Stimulated activated naive CD8-positive, alpha-beta T cell treated with anti-CD3 and anti-CD28 coated beads, Interleukin-15, Interleukin-2, amounts not matched to agents 100 ng/mL and 50 ng/mL, for 24 hours (primary cell): ENCODE measurements at regions not wholly inside any gene's neighbourhood (a gene's known extent, or its start where the extent isn't known, plus 50 kb on each side); places are given as distances from the start of the nearest gene placed in this dataset.

Experiments
- H3K27ac Mint-ChIP-seq: one replicate; pipeline ENCODE4 v1.8.0; 2021; ENCODE audit warnings: mild to moderate bottlenecking, mixed read lengths
- H3K27me3 Mint-ChIP-seq: one replicate; pipeline ENCODE4 v1.8.0; 2021; ENCODE audit warnings: mixed read lengths
- H3K36me3 Mint-ChIP-seq: one replicate; pipeline ENCODE4 v1.8.0; 2021; ENCODE audit warnings: low read depth, mixed read lengths
- H3K4me1 Mint-ChIP-seq: one replicate; pipeline ENCODE4 v1.8.0; 2021; ENCODE audit warnings: low read depth, mixed read lengths
- H3K4me3 Mint-ChIP-seq: one replicate; pipeline ENCODE4 v1.8.0; 2021; ENCODE audit warnings: mild to moderate bottlenecking, mixed read lengths
- H3K9me3 Mint-ChIP-seq: one replicate; pipeline ENCODE4 v1.8.0; 2021; ENCODE audit warnings: mixed read lengths

DNA sequence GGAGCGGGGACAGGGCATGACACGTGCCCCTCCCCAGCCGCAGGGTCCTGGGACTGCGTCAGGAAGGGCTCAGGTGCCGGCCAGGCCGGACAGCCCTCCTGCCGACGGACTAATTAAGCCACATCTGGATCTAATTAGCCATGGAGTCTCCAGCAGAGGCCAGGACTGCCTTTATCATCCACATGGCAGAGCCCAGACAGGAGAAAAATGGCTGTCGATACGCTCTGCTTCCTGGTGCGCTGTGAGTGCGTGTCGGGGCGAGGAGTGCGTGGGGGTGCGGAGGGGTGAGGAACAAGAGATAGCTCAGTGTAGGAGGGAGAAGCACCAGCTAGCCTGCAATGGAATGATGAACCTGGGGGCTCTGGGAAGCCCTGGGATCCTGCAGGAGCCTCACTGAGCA is 218.8 kb downstream of the IRF8 start:
- Mint-ChIP-seq H3K4me1 (no peaks in the 10 kb centered on the region), H3K36me3 (no peaks in the 10 kb centered on the region), H3K27me3 (peaks cover 7% of the 10 kb centered on the region), H3K27ac (no peak overlapping the region), H3K4me3 (no peak overlapping the region), H3K9me3 (no peaks in the 10 kb centered on the region)

DNA sequence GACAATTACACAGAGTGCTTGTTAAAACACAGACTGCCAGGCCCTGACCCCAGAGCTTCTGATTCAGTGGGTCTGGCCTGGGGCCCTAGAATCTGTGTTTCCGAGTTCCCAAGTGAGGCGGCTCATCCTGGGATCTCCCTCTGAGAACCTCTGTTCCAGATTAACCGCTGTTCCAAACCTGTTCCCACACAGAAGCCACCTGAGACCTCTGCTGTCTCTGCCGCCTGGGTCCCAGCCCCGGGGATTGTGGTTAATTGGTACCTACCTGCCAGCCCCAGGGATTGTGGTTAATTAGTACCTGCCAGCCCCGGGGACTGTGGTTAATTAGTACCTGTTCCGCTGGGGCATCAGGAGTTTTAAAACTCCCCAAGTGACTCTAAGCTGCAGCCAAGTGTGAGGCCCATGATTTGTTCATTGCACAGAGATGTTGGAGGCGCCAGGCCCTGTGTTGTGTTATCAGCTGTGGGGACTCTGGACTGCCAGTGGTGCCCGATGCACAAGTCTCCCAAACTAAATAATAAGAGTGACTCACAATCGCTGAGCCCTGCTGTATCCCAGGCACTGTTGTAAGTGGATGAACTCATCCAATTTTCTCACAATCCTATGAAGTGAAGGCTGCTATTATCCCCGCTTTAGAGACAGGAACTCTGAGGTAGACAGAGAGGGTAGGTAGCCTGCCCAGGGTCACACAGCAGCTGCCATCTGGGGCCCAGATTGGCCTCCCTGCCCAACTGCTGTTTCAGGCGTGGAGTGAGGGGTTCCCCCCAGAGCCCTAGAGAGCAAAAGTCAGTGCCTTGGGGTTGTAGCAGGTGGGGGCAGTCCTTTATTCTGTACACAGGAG is 219.7 kb downstream of the IRF8 start:
- no peaks in the 10 kb centered on the region for H3K9me3 Mint-ChIP-seq
- no peak overlapping the region for H3K27ac Mint-ChIP-seq
- no peak overlapping the region for H3K4me3 Mint-ChIP-seq
- no peaks in the 10 kb centered on the region for H3K36me3 Mint-ChIP-seq
- no peaks in the 10 kb centered on the region for H3K4me1 Mint-ChIP-seq
- H3K27me3 Mint-ChIP-seq, result peaks cover 3% of the 10 kb centered on the region

DNA sequence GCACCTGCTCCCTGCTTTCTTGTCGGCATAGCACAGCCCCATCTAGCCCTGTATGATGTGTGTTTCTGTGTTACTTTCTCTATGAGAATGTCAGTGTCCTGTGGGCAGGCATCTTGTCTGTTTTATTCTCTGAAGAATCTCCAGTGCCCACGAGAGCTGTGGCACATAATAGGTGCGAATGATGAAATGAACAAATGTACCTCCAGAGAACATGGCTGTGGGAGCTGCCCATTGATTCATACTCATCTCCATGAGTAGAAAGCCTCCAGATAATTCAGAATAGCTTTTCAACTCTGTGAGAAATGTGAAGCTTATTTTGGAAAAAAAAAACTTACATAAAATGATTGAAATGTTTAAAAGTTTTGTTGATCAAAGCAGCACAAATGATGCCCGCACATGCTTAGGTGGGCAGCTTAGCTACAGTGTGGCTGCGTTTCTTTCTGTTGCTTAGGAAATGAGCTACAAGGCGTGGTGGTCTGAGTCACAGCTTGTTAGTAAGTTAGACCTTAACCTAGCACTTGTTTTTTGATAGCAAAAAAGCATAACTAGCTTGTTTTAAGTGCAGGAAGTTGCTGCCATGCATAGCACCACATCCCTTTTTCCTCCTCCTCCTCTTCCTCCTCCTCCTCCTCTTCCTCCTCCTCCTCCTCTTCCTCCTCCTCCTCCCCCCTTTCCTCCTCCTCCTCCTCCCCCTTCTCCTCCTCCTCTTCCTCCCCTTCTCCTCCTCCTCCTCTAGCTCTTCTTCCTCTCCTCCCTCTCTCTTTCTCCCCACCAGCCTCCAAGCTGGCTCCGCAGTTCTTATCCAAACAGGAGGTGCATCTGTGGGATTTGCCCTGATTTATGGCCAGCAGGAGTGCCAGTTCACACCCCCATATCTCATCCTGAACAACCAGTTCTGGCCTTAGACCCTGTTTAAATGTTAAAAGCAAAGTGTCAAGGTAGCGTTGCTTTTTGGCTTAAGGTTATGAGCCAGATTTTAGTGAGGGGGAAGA is 221.5 kb downstream of the IRF8 start:
- H3K27ac Mint-ChIP-seq, result no peak overlapping the region
- H3K36me3 Mint-ChIP-seq, result no peaks in the 10 kb centered on the region
- H3K4me3 Mint-ChIP-seq, result no peak overlapping the region
- H3K9me3 Mint-ChIP-seq, result no peaks in the 10 kb centered on the region
- H3K27me3 Mint-ChIP-seq, result peaks cover 5% of the 10 kb centered on the region
- no peaks in the 10 kb centered on the region for H3K4me1 Mint-ChIP-seq

DNA sequence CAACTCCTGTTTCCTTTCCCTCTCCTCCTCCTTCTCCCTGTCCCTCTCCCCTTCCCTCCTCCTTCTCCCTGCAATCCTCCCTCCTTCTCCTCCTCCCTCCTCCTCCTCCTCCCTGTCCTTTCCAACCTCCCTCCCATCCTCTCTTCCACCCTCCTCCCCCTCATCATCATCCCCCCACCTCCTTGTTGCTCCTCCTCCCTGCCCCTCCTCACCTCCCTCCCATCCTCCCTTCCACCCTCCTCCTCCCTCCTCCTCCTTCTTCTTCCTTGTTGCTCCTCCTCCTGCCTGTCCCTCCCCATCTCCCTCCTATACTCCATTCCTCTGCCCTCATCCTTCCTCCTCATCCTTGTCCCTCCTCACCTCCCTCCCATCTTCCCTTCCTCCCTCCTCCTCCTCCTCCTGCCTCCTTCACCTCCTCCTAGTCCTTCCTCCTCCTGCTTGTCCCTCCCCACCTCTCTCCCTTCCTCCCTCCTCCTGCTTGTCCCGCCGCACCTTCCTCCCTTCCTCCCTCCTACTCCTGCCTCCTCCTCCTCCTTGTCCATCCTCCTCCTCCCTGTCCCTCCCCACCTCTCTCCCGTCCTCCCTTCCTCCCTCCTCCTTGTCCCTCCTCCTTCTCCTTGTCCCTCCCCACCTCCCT is 222.5 kb downstream of the IRF8 start:
- Mint-ChIP-seq H3K4me3 (no peak overlapping the region), H3K4me1 (no peaks in the 10 kb centered on the region), H3K9me3 (no peaks in the 10 kb centered on the region), H3K27ac (no peak overlapping the region), H3K36me3 (no peaks in the 10 kb centered on the region), H3K27me3 (peaks cover 9% of the 10 kb centered on the region)

DNA sequence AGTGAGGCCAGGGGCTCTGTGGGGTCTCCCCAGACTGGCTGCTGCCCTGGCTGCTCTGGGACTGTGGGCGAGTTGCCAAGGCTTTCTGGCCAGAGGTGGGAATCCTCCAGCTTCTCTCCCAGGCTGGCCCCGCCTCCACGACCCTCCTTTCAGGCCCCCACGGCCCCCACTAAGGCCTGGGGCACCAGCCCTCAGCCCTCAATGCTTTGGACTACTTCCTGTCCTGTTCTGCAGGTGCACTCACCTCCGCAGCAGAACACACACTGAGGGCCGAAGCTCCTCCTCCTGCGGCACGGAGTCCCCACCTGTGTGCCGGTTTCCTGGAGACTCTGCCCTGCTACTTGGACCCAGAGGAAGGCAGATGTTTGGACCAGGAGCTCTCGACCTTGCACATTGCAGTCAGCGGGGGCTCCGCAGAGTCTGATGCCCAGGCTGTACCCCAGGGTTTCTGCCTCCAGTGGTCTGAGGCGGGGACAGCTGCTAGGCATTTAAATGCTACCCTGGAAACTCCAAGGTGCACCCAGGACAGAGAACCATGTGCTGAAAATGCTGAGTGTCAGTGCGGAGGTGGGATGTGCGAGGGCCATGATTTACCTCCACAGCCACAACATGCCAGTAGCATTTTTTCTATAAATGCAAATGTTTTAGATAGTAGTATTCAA is 223.8 kb downstream of the IRF8 start:
- Mint-ChIP-seq H3K4me1 (no peaks in the 10 kb centered on the region), H3K27ac (no peak overlapping the region), H3K27me3 (peaks cover 9% of the 10 kb centered on the region), H3K9me3 (no peaks in the 10 kb centered on the region), H3K4me3 (no peak overlapping the region), H3K36me3 (no peaks in the 10 kb centered on the region)

DNA sequence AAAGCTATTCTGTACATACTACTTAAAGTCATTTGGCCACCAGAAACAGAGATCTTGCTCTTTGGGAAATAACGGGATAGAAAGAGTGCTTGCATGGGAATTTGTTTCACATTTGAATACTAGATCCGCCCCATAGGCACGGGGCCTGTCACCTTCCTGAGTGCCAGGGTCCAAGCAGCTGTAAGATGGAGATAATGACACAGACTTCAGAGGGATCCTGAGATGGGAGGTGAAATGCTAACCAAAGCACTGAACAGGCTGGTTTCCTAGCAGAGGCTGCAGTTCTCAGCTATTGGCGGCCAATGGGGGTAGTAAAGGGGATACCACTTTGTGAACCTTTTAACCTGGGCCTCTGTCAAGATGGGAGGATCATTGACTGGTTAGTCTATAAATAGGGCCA is 225.4 kb downstream of the IRF8 start:
- H3K27ac Mint-ChIP-seq, result no peak overlapping the region
- H3K27me3 Mint-ChIP-seq, result peaks cover 9% of the 10 kb centered on the region
- no peak overlapping the region for H3K4me3 Mint-ChIP-seq
- no peaks in the 10 kb centered on the region for H3K36me3 Mint-ChIP-seq
- H3K9me3 Mint-ChIP-seq, result no peaks in the 10 kb centered on the region
- H3K4me1 Mint-ChIP-seq, result no peaks in the 10 kb centered on the region

DNA sequence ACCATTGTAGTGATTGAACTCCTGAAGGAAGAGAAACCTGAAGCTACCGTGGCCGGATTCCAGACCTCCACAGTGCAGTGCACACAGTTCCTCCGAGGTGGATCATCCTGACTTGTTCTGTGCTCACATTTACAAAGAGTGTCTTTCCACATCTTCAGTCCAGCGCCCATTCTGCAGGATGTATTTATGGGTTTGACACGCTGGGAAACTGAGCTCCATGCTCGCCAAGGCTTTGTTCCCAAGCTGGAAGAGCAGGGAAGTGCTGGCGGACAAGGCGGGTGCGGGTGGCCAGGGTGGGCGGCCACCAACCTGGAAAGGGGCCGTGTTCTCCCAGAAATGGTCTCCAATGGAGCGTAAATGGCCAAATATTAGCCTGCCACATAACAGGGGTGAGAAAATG is 227.9 kb downstream of the IRF8 start:
- no peak overlapping the region for H3K4me3 Mint-ChIP-seq
- no peaks in the 10 kb centered on the region for H3K9me3 Mint-ChIP-seq
- H3K27me3 Mint-ChIP-seq, result peaks cover 12% of the 10 kb centered on the region
- H3K4me1 Mint-ChIP-seq, result no peaks in the 10 kb centered on the region
- H3K36me3 Mint-ChIP-seq, result no peaks in the 10 kb centered on the region
- no peak overlapping the region for H3K27ac Mint-ChIP-seq

DNA sequence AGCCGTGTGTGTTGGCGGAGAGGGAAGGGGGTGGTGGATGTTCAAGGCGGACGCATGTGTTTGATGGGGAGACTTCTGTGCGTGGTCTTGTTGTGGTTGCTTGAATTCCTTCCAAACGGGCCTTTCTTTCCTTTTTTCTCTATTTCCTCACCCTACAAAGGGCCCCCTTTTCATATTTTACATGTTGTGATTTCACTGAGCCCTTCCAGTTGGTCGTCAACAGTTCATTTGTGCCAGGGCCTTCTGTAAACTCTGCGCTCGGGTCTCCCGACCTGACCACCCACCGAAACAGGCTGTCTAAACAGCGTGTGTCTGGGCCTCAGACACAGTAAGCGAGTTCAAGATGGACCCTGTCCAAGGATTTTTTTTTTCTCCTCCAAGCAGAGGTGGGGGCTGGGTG is 228.4 kb downstream of the IRF8 start:
- peaks cover 12% of the 10 kb centered on the region for H3K27me3 Mint-ChIP-seq
- H3K9me3 Mint-ChIP-seq, result no peaks in the 10 kb centered on the region
- no peaks in the 10 kb centered on the region for H3K36me3 Mint-ChIP-seq
- H3K4me1 Mint-ChIP-seq, result no peaks in the 10 kb centered on the region
- H3K27ac Mint-ChIP-seq, result no peak overlapping the region
- no peak overlapping the region for H3K4me3 Mint-ChIP-seq

DNA sequence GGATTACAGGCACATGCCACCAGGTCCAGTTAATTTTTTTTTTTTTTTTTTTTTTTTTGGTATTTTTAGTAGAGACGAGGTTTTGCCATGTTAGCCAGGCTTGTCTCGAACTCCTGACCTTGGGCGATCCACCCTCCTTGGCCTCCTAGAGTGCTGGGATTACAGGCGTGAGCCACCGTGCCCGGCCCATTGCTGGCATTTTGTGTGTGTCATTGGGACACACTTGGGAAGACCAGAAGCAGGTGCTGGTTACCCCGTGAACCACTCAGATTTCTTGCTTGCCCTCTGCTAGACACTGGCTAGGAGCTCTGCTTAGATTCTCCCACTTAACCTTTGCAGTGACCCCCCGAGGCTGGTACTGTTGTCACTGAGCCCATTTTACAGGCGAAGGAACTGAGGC is 229.3 kb downstream of the IRF8 start:
- no peaks in the 10 kb centered on the region for H3K36me3 Mint-ChIP-seq
- no peaks in the 10 kb centered on the region for H3K4me1 Mint-ChIP-seq
- H3K27ac Mint-ChIP-seq, result no peak overlapping the region
- H3K9me3 Mint-ChIP-seq, result no peaks in the 10 kb centered on the region
- no peak overlapping the region for H3K4me3 Mint-ChIP-seq
- peaks cover 12% of the 10 kb centered on the region for H3K27me3 Mint-ChIP-seq

DNA sequence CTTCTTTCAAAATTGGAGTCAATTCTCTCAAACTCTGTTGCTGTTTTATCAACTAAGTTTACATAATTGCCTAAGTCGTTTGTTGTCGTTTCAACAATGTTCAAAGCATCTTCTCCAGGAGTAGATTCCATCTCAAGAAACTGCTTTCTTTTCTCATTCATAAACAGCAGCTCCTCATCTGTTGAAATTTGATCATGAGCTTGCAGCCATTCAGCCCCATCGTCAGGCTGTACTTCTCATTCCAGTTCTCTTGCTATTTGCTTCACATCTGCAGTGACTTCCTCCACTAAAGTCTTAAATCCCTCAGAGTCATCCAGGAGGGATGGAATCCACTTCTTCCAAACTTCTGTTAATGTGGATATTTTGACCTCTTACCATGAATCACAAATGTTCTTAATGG is 230.6 kb downstream of the IRF8 start:
- Mint-ChIP-seq H3K27ac (no peak overlapping the region), H3K4me3 (no peak overlapping the region)

DNA sequence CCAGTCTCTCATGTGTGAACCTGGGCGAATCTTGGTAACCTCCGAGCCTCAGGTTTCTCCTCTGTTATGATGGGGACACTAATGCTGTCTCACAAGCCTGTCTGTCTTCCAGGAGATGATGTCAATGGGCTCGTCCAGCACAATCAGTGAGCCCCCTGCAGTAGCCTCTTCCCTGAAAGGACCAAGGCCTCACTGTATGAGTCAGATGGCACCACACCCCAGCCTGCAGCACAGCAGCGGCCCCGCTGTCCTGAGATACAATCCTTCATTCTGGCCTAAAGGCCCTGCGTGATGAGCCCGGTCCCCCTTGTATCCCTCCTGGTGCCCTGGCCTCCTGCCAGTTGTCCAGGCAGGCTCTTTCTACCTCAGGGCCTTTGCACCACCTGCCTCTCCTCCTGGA is 234.4 kb downstream of the IRF8 start:
- Mint-ChIP-seq H3K27ac (no peak overlapping the region), H3K36me3 (no peaks in the 10 kb centered on the region), H3K4me1 (no peaks in the 10 kb centered on the region), H3K27me3 (peaks cover 3% of the 10 kb centered on the region), H3K4me3 (no peak overlapping the region), H3K9me3 (no peaks in the 10 kb centered on the region)

More for the DNA sequence above, 230.6 kb downstream of the IRF8 start:
- Mint-ChIP-seq H3K36me3 (no peaks in the 10 kb centered on the region), H3K27me3 (peaks cover 12% of the 10 kb centered on the region), H3K9me3 (no peaks in the 10 kb centered on the region), H3K4me1 (no peaks in the 10 kb centered on the region)

DNA sequence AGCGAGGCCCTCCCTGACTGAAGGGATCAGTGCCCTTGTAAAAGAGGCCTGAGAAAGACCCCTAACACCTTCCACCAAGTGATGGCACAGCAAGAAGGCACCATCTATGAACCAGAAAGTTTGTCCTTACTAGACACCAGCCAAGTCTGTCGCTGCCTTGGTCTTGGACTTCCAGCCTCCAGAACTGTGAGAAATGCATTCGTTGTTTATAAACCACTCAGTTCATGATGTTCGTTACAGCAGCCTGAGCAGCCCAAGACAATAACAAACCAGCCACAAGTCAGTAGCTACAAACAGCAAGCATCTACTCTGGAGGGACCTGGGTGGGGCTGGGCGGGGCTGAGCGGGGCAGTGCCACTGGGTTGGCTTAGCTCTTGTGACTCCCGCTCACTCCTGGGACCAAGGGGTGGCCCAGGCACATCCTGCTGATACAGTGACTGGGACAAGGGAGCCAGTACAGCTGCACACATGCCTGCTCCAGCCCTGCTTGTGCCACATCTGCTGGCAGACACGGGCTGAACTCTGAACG is 234.9 kb downstream of the IRF8 start:
- Mint-ChIP-seq H3K9me3 (no peaks in the 10 kb centered on the region), H3K27me3 (peaks cover 3% of the 10 kb centered on the region), H3K4me3 (no peak overlapping the region), H3K27ac (no peak overlapping the region), H3K4me1 (no peaks in the 10 kb centered on the region), H3K36me3 (no peaks in the 10 kb centered on the region)

DNA sequence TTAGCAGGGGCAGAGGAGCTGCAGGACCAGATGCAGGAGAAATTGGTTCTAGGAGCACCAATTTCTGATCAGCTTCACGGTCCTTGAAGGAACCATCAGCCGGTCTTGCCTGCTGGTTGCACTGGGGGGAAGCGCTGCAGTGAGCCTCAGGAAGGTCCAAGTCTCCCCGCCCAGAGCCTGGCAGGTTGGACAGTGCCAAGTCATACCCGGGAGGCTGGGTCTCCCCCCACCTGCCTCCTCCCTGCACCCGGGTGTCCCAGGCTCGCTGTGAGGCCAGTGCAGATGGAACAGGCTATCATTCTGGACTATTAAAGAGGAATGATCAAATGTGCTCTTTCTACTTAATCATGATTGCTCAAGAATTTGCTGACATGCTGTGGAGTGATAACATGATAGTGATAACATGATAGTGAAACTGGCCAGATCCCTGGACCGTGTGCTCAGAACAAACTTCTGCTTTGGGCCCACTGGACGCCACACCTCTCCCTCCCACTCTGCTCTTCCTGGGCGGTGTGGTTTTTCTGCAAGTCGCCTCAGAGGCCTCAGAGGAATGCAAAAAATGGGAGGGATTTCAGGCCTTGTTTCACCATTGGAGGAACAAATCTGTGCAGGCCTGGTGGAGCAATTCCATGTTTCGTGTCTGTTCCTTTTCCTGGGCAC is 236.0 kb downstream of the IRF8 start:
- H3K4me3 Mint-ChIP-seq, result no peak overlapping the region
- H3K9me3 Mint-ChIP-seq, result no peaks in the 10 kb centered on the region
- H3K36me3 Mint-ChIP-seq, result no peaks in the 10 kb centered on the region
- no peaks in the 10 kb centered on the region for H3K27me3 Mint-ChIP-seq
- H3K4me1 Mint-ChIP-seq, result no peaks in the 10 kb centered on the region
- no peak overlapping the region for H3K27ac Mint-ChIP-seq

DNA sequence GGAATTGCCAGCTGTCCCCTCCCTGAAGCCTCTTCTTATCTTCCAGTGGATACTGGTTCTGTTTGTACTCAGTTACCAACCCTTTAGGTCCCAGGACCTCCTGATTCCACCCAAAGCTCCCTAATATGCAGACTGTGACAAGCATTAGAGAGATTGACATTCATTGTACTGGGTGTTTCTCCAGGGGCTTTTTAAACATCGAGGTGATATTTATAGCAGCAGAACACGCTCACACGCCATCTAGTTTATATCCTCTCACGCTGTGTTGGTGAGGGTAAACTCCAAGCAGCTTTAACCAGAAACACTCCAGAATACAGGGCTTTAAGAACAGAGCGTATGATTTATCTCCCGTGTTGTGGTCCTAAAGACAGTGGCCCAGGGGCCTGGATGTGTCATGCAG is 238.4 kb downstream of the IRF8 start:
- Mint-ChIP-seq H3K9me3 (no peaks in the 10 kb centered on the region), H3K4me3 (no peak overlapping the region), H3K27me3 (no peaks in the 10 kb centered on the region), H3K36me3 (no peaks in the 10 kb centered on the region), H3K4me1 (no peaks in the 10 kb centered on the region), H3K27ac (no peak overlapping the region)
